ENCODE measurements at regions not wholly inside any gene's neighbourhood (a gene's known extent, or its start where the extent isn't known, plus 50 kb on each side); places are given as distances from the start of the nearest gene placed in this dataset.
A peak's percentile ranks its signal among the peaks of the same experiment; 100 is the strongest.

DNA sequence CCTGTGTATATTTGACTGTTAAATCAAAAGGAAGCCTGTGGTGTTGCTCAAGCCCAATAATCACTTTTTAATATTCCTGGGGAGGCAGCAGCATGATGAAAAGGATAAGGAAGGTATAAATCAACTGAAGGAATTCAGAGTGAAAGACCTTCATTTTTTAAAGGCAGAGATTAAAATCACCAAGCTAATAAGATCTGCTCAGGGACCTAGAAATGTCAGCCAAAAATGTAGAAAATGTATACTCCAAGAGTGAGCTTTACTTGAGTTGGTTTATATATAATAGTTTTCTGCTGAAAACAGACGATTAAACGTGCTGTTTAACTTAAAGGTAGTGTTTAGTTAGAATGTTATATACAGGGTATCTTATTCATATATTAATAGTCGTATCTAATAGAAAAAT, 549.3 kb downstream of the IQCM start:
- Histone ChIP-seq H3K36me3 (ENCODE audit: control insufficient read depth, insufficient read depth, low read length) (no peaks in the 10 kb centered on the region), H3K27me3 (replicated peaks; ENCODE audit: control insufficient read depth, insufficient read depth, low read length) (no peaks in the 10 kb centered on the region), H3K4me3 (replicated peaks; ENCODE audit: low read depth, low read length) (no peak overlapping the region)
- TF ChIP-seq CTCF (IDR thresholded peaks at IDR 0.05; ENCODE audit: insufficient read depth, low read length, poor library complexity, severe bottlenecking), result no peak
- no peak for DNase-seq (ENCODE audit: extremely low read depth, insufficient read length)

- H3K36me3 ChIP-seq (ENCODE audit: control insufficient read depth, insufficient read depth, low read length), result no peaks in the 10 kb centered on the region
- no peak overlapping the region for H3K4me3 ChIP-seq (replicated peaks; ENCODE audit: low read depth, low read length)
- no peak for TF ChIP-seq CTCF (IDR thresholded peaks at IDR 0.05; ENCODE audit: insufficient read depth, low read length, poor library complexity, severe bottlenecking)
- no peak for DNase-seq (ENCODE audit: extremely low read depth, insufficient read length)
- no peaks in the 10 kb centered on the region for H3K27me3 ChIP-seq (replicated peaks; ENCODE audit: control insufficient read depth, insufficient read depth, low read length)
Measured at GRCh38 chr4:149265645-149266044, 550.0 kb downstream of the IQCM start.

GRCh38 chr4:149264093-149264733, 551.4 kb downstream of the IQCM start:
- Histone ChIP-seq H3K4me3 (replicated peaks; ENCODE audit: low read depth, low read length) (no peak overlapping the region), H3K27me3 (replicated peaks; ENCODE audit: control insufficient read depth, insufficient read depth, low read length) (no peaks in the 10 kb centered on the region), H3K36me3 (ENCODE audit: control insufficient read depth, insufficient read depth, low read length) (no peaks in the 10 kb centered on the region)
- peak; percentile 69 for TF ChIP-seq CTCF (IDR thresholded peaks at IDR 0.05; ENCODE audit: insufficient read depth, low read length, poor library complexity, severe bottlenecking)
- no peak for DNase-seq (ENCODE audit: extremely low read depth, insufficient read length)

DNA sequence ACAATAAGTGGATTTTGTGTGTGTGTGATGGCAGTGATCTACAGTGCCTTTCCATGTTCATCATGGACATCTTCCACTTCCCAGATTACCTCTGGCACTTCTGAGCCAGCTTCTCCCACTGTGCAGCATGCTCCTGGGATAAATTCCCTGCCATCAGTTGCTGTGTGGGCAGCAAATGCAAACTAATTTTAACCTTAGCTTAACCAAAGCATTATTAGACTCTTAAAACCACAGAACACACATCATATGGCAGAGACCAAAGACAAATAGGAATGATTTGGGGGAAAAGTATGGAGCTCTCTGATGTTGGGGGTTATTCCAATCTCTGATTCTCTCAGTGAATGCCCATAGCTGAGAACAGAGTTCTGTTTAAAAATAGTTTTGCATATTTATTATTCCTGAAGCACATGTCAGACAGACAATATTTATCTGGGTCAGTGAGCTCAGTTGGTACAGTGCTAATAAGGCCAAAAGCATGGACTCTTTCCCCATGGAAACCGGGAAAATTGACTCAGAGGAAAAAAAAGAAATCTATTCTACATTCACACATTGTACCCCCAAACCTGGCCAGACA, 567.4 kb downstream of the IQCM start:
- H3K27me3 ChIP-seq (replicated peaks; ENCODE audit: control insufficient read depth, insufficient read depth, low read length), result no peaks in the 10 kb centered on the region
- no peak overlapping the region for H3K4me3 ChIP-seq (replicated peaks; ENCODE audit: low read depth, low read length)
- no peak for DNase-seq (ENCODE audit: extremely low read depth, insufficient read length)
- no peaks in the 10 kb centered on the region for H3K36me3 ChIP-seq (ENCODE audit: control insufficient read depth, insufficient read depth, low read length)
- TF ChIP-seq CTCF (IDR thresholded peaks at IDR 0.05; ENCODE audit: insufficient read depth, low read length, poor library complexity, severe bottlenecking), result no peak

DNA sequence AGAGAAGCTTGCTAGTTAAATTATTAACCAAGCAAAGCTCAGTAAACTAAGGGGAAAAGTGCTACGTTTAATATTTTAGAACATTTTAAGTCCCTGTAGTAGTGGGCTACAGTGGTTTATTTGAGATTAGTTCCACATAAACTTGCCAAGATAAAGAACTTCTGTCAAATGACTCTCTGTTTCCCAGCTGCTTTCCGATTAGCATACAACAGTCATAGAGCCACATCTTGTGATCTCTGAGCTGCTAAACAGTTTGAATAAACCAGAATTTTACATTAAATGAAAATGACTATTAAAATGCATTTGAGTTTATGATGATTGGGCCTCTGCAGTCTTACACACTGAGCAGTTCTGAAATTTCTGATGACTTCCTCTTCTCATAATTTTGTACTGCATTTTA, 568.5 kb downstream of the IQCM start:
- Histone ChIP-seq H3K27me3 (replicated peaks; ENCODE audit: control insufficient read depth, insufficient read depth, low read length) (no peaks in the 10 kb centered on the region), H3K36me3 (ENCODE audit: control insufficient read depth, insufficient read depth, low read length) (no peaks in the 10 kb centered on the region), H3K4me3 (replicated peaks; ENCODE audit: low read depth, low read length) (no peak overlapping the region)
- TF ChIP-seq CTCF (IDR thresholded peaks at IDR 0.05; ENCODE audit: insufficient read depth, low read length, poor library complexity, severe bottlenecking), result no peak
- DNase-seq (ENCODE audit: extremely low read depth, insufficient read length), result no peak
